Testis (tissue), 2 donors: ENCODE measurements at regions not wholly inside any gene's neighbourhood (a gene's known extent, or its start where the extent isn't known, plus 50 kb on each side); places are given as distances from the start of the nearest gene placed in this dataset.

Experiments
- DNase-seq: peaks from one replicate; pipeline ENCODE4 v3.0.0-alpha.2; 2019
- H3K27ac ChIP-seq, 2 donors: fragments of 200-600 bp; sonication (generic); one replicate each; pipeline ENCODE4 v1.5.1; 2019
- H3K27me3 ChIP-seq: fragments of 200-600 bp; sonication (generic); one replicate; pipeline ENCODE4 v1.5.1; 2019
- H3K36me3 ChIP-seq: fragments of 200-600 bp; sonication (generic); one replicate; pipeline ENCODE4 v1.5.1; 2017; ENCODE audit warnings: low read depth; ENCODE audit errors: missing control alignments
- H3K4me1 ChIP-seq: fragments of 200-600 bp; sonication (generic); one replicate; pipeline ENCODE4 v1.5.1; 2019
- H3K4me3 ChIP-seq, 2 donors: fragments of 200-600 bp; sonication (generic); one replicate each; pipeline ENCODE4 v1.5.1; 2017 to 2019
- H3K9me3 ChIP-seq: fragments of 200-600 bp; sonication (generic); one replicate; pipeline ENCODE4 v1.5.1; 2017
- POLR2A ChIP-seq: fragments of 450-650 bp; IDR thresholded peaks from one replicate; pipeline ENCODE4 v1.6.1; 2017; ENCODE audit warnings: antibody characterized with exemption, mild to moderate bottlenecking, moderate library complexity
- WGBS, 2 donors: methylation state at CpG; one replicate each; pipeline ENCODE4 v1.1.5; 2018; 5-methylcytosine and 5-hydroxymethylcytosine counted together
- intact Hi-C: fragments of 100-400 bp; cut with DNase I; formaldehyde crosslinking; loops from one replicate; pipeline ENCODE4 v1.15.1; 2023; ENCODE audit warnings: low total_unique reads
- small RNA-seq, 2 donors: library from RNA; depleted of rRNA; stranded (forward); fragments of <200 nt; gene quantifications; one replicate each; pipeline ENCODE3, GENCODE V24; 2016
- TF ChIP-seq, protein P1 (sequence below), 3 experiments: fragments of 450-650 bp in 2 of 3; fragments of 200-600 bp in 1 of 3; sonication (generic) in 1 of 3; IDR thresholded peaks; one replicate each; pipeline ENCODE4 v1.5.1; 2016 to 2019; ENCODE audit warnings: antibody characterized with exemption in 3 of 3, mild to moderate bottlenecking in 2 of 3, moderate library complexity in 1 of 3

DNA sequence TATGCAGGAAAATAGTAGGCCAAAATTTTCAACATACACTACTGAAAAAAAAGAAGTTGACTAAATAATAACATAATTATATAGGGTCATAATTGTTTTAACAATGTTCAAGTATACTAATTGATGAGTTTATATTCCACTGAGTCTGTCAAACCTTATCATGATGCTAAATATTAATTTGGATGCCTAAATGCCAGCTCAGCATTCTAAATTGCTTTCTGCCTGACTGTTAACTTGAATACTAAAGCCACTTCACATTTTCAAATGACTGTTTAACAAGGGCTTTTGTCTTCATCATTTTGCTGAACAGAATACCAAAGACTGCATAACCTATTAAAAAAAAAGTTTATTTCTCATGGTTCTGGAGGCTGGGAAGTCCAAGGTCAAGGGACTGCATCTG, 232.8 kb downstream of the DOK5 start:
- Histone ChIP-seq H3K4me3 (no peak overlapping the region), H3K4me1 (no peaks in the 10 kb centered on the region), H3K27ac (no peak overlapping the region), H3K36me3 (no peaks in the 10 kb centered on the region), H3K27me3 (no peaks in the 10 kb centered on the region), H3K9me3 (no peaks in the 10 kb centered on the region)
- intact Hi-C loops: no loop called here
- TF ChIP-seq POLR2A: no peak
- DNase-seq: no peak

DNA sequence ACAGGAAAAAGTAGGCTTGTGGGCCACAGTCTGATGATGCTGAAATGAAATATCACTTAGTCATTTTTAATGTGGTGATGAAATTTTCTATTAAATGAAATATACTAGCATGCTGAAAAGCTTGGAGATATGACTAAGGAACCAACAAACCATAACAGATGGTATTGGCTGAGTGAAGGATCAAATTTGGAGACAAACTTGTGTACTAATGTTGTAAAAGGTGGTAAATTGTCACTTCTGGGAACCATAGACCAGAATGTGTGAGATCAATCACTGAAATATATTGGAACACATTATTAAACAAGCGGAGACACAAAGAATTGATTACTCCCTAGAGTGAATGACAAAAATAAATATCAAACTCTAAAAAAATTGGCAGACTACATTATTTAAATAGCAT, 232.4 kb downstream of the DOK5 start:
- H3K36me3 ChIP-seq: no peaks in the 10 kb centered on the region
- WGBS, 2 donors: 44 to 87% methylated on average over 1 of the region's 1 CpG
- no peaks in the 10 kb centered on the region for H3K4me1 ChIP-seq
- DNase-seq: no peak
- intact Hi-C loops: no loop called here
- no peaks in the 10 kb centered on the region for H3K9me3 ChIP-seq
- no peak for TF ChIP-seq POLR2A
- TF ChIP-seq, protein P1, sequence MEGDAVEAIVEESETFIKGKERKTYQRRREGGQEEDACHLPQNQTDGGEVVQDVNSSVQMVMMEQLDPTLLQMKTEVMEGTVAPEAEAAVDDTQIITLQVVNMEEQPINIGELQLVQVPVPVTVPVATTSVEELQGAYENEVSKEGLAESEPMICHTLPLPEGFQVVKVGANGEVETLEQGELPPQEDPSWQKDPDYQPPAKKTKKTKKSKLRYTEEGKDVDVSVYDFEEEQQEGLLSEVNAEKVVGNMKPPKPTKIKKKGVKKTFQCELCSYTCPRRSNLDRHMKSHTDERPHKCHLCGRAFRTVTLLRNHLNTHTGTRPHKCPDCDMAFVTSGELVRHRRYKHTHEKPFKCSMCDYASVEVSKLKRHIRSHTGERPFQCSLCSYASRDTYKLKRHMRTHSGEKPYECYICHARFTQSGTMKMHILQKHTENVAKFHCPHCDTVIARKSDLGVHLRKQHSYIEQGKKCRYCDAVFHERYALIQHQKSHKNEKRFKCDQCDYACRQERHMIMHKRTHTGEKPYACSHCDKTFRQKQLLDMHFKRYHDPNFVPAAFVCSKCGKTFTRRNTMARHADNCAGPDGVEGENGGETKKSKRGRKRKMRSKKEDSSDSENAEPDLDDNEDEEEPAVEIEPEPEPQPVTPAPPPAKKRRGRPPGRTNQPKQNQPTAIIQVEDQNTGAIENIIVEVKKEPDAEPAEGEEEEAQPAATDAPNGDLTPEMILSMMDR (IDR thresholded peaks at IDR 0.05): no peak
- H3K4me3 ChIP-seq: no peak overlapping the region
- no peak overlapping the region for H3K27ac ChIP-seq
- H3K27me3 ChIP-seq: no peaks in the 10 kb centered on the region

DNA sequence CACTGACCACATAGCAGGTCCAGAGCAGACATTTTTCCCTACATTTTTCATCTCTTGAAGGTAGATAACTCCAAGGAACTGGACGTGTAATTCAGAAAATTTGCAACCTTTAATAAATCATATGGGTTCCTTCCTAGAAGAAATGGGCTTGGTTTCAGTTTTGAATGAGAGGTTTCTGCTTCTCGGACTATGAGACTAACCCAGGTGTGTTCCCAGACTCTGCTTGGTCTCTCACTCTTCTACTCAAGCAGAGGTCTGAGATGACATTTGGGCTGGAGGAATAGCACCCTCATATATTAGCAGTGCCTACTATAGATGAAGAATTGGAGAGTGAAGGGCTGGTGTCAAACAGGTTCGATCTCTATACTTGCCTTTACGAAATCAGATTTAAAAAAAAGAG, 231.2 kb downstream of the DOK5 start:
- no peak overlapping the region for H3K27ac ChIP-seq
- DNase-seq: no peak
- no peak overlapping the region for H3K4me3 ChIP-seq
- TF ChIP-seq, protein P1 (IDR thresholded peaks at IDR 0.05): no peak
- no peak for TF ChIP-seq POLR2A
- 69 to 74% methylated on average over 4 of the region's 4 CpGs for WGBS, 2 donors
- no peaks in the 10 kb centered on the region for H3K27me3 ChIP-seq
- no peaks in the 10 kb centered on the region for H3K4me1 ChIP-seq
- intact Hi-C loops: no loop called here
- H3K36me3 ChIP-seq: no peaks in the 10 kb centered on the region
- no peaks in the 10 kb centered on the region for H3K9me3 ChIP-seq

DNA sequence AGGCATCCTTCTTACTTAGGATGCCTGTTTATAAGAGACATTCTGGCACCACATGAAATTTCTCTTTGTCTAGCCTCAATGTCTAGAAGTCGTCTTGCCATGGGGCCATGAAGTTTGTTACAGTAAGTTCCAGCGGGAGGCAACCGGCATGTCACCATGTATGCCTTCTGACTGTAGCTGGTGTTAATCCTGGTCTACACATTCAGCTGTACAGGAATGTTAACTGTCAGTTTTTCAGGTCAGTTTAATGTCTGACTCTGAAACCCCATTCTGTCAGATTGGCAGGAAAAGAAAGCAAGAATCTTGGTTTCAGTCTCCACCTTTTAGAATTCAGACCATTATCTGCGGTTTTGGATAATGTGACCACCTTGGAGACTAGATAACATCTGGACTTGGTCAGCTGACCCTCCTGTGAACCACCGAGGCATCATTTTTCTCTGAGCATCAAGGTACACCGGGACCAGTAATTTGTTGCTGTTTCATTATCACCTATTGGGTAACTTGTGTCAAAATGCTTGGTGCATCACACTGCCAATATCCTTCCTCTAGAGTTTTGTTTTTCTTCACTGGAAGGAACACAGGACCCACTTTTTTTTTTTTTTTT, 228.7 kb downstream of the DOK5 start:
- intact Hi-C loops: no loop called here

More for the DNA sequence above, 228.7 kb downstream of the DOK5 start:
- no peak for DNase-seq
- H3K36me3 ChIP-seq: no peaks in the 10 kb centered on the region
- no peaks in the 10 kb centered on the region for H3K4me1 ChIP-seq
- WGBS, 2 donors: 75 to 88% methylated on average over 6 of the region's 6 CpGs
- H3K27me3 ChIP-seq: no peaks in the 10 kb centered on the region
- no peak overlapping the region for H3K4me3 ChIP-seq
- H3K27ac ChIP-seq: no peak overlapping the region
- no peaks in the 10 kb centered on the region for H3K9me3 ChIP-seq
- no peak for TF ChIP-seq POLR2A
- TF ChIP-seq, protein P1 (IDR thresholded peaks at IDR 0.05): no peak

Small RNA genes lying in the stretch of these regions (small RNA-seq; reads per million reads assigned to genes)
- gene RNU4ATAC7P: 0 reads per million in 2 donors
